ENCODE measurements at regions not wholly inside any gene's neighbourhood (a gene's known extent, or its start where the extent isn't known, plus 50 kb on each side); places are given as distances from the start of the nearest gene placed in this dataset.

DNA sequence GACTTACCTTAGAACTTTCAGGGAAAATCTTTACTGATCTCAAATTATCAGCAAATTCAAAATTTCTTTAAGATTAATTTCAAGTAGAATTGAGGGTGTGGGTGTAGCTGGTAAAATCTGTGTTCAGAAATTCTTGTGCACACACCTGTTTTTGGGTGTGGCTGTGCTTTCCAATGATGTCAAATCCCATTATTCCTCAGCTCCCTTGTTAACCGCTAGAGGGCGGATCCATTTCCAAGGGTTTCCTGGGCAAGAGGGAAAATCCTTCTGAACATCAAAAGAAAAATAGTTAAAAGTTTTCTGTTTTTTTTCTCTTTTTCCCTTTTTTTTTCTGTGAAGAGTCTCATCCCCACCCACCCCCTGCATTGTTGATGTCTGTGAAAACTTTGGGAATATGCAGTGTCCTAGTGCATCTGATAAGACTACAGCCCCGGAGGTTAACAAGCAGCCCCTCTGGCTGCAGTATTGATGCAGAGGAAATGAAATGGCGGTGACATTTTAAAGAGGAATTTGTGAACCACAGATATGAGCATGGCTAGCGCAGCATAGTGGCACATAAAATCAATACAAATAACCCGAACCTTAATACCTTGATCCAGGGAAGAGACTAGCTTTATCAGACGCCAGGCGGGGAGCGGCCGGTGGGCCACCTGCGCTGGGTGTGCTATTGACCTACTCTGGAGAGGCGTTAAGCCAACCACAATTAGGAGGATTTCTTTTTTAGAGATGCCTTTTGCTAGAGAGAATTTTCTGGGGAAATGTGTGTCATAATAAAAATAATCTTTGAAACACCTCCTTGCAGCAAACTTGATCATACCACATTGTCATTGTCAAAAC is 130.9 kb downstream of the FOXA2 start (continued):
- TF ChIP-seq AHDC1 (CRISPR knock-in tag; IDR thresholded peaks at IDR 0.05; ENCODE audit: borderline replicate concordance) (no peak), HOXD1 (CRISPR knock-in tag; IDR thresholded peaks at IDR 0.05) (no peak), ZNF10 (CRISPR knock-in tag; IDR thresholded peaks at IDR 0.05; ENCODE audit: borderline replicate concordance, low read depth) (no peak), ZBTB20 (CRISPR knock-in tag; IDR thresholded peaks at IDR 0.05; ENCODE audit: borderline replicate concordance, low read depth) (no peak), POLR2AphosphoS5 (IDR thresholded peaks at IDR 0.05; ENCODE audit: low read depth, low read length) (no peak), NBN (conservative IDR thresholded peaks at IDR 0.05) (no peak), STAT6 (CRISPR knock-in tag; IDR thresholded peaks at IDR 0.05; ENCODE audit: borderline replicate concordance) (no peak), KDM1A (CRISPR knock-in tag; IDR thresholded peaks at IDR 0.05) (peak; percentile 55; the same call in 1 of the 2 replicates), CBX5 (CRISPR knock-in tag; IDR thresholded peaks at IDR 0.05; ENCODE audit: borderline replicate concordance) (no peak), MBD4 (IDR thresholded peaks at IDR 0.05; ENCODE audit: borderline replicate concordance, low read length) (no peak), TAF1 (CRISPR knock-in tag; IDR thresholded peaks at IDR 0.05) (no peak), FOXP1 (IDR thresholded peaks at IDR 0.05) (no peak), FOXP1 (CRISPR knock-in tag; IDR thresholded peaks at IDR 0.05) (no peak), POLR2AphosphoS2 (IDR thresholded peaks at IDR 0.05; ENCODE audit: low read depth, low read length) (no peak), RFX5 (IDR thresholded peaks at IDR 0.05; ENCODE audit: low read depth, low read length) (no peak), SSRP1 (CRISPR knock-in tag; IDR thresholded peaks at IDR 0.05) (no peak; the same call in 1 of the 2 replicates), TBL1XR1 (IDR thresholded peaks at IDR 0.05; ENCODE audit: borderline replicate concordance, low read length, partially characterized antibody) (peak; percentile 43), CREM (IDR thresholded peaks at IDR 0.05) (no peak), CREM (CRISPR knock-in tag; IDR thresholded peaks at IDR 0.05) (no peak), HNRNPLL (IDR thresholded peaks at IDR 0.05; ENCODE audit: low read depth, low read length, poor library complexity, severe bottlenecking) (no peak), HMG20A (CRISPR knock-in tag; IDR thresholded peaks at IDR 0.05; ENCODE audit: borderline replicate concordance) (no peak), SUZ12 (IDR thresholded peaks at IDR 0.05; ENCODE audit: low read depth, low read length) (no peak)
- TF ChIP-seq, protein P1, sequence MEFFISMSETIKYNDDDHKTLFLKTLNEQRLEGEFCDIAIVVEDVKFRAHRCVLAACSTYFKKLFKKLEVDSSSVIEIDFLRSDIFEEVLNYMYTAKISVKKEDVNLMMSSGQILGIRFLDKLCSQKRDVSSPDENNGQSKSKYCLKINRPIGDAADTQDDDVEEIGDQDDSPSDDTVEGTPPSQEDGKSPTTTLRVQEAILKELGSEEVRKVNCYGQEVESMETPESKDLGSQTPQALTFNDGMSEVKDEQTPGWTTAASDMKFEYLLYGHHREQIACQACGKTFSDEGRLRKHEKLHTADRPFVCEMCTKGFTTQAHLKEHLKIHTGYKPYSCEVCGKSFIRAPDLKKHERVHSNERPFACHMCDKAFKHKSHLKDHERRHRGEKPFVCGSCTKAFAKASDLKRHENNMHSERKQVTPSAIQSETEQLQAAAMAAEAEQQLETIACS (CRISPR knock-in tag; IDR thresholded peaks at IDR 0.05) = no peak

Data from HepG2 (cell line).